GM12865 (cell line): ENCODE measurements at regions not wholly inside any gene's neighbourhood (a gene's known extent, or its start where the extent isn't known, plus 50 kb on each side); places are given as distances from the start of the nearest gene placed in this dataset.
"Not testable (repeated sequence)": the region's sequence is repeated elsewhere in the genome, so short reads cannot be mapped to it uniquely, and the experiment has no call there.

Experiments used
- DNase-seq: peaks from one replicate; pipeline ENCODE4 v3.0.0; 2010; ENCODE audit warnings: low read depth
- H3K4me3 ChIP-seq: 2 replicates; pipeline ENCODE4 v1.5.1; 2011; ENCODE audit warnings: mild to moderate bottlenecking, low read depth, low read length, control low read depth
- CTCF ChIP-seq: IDR thresholded peaks from 2 replicates; pipeline ENCODE4 v1.5.1; 2011; ENCODE audit warnings: low read length, control low read depth, low read depth, inconsistent platforms; ENCODE audit not compliant: insufficient read depth; ENCODE audit errors: missing control alignments

DNA sequence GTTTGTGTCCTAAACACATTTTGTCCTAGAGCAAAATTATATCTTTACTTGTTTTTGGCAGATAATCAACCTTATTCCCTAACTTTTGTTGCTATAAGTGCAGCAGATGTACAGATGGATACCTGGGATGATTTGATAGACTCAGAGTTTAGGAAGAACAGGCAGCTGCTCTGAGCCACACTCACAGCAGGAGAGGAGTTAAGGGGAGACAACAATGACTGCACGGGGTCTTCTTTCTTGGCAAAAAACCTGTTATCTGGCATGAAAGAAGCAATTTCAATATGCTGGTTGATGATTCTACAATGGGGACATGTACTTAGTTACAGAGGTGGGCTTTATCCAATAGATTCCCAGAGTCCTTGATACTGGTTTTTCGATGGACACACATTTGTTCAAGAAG, 258.9 kb upstream of the PCDH9 start:
- TF ChIP-seq CTCF = no peak
- DNase-seq = no peak
- no peak overlapping the region for H3K4me3 ChIP-seq

- H3K4me3 ChIP-seq = no peak overlapping the region
- no peak for DNase-seq
- TF ChIP-seq CTCF = no peak
Measured at GRCh38 chr13:67481445-67481844, 251.3 kb upstream of the PCDH9 start.

DNA sequence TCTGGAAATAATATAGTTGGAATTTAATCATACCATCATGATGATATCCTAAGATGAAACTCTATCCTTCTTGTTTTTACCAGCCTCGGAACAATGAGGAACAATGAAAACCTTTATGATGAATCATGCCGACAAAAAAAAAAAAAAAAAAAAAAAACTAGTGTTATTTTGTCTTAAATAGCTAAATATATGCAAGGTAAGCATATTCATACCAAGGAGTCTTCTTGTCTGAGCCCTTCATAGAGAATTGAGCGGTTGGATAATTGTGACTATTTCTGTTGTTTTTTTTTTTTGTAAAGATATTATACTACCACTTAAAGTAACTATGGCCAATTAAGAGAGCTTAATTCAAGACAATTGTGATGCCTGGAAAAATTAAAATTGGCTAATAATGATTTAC, 244.0 kb upstream of the PCDH9 start:
- no peak for DNase-seq
- H3K4me3 ChIP-seq = no peak overlapping the region
- TF ChIP-seq CTCF = no peak

GRCh38 chr13:67469623-67470022, 239.5 kb upstream of the PCDH9 start:
- no peak for DNase-seq
- H3K4me3 ChIP-seq = no peak overlapping the region
- TF ChIP-seq CTCF = no peak

- DNase-seq = no peak
Measured at GRCh38 chr13:67466569-67466968, 236.4 kb upstream of the PCDH9 start.

GRCh38 chr13:67464154-67464553, 234.0 kb upstream of the PCDH9 start:
- TF ChIP-seq CTCF = no peak
- DNase-seq = no peak
- H3K4me3 ChIP-seq = no peak overlapping the region

More at GRCh38 chr13:67466569-67466968, 236.4 kb upstream of the PCDH9 start:
- H3K4me3 ChIP-seq = no peak overlapping the region
- no peak for TF ChIP-seq CTCF

DNA sequence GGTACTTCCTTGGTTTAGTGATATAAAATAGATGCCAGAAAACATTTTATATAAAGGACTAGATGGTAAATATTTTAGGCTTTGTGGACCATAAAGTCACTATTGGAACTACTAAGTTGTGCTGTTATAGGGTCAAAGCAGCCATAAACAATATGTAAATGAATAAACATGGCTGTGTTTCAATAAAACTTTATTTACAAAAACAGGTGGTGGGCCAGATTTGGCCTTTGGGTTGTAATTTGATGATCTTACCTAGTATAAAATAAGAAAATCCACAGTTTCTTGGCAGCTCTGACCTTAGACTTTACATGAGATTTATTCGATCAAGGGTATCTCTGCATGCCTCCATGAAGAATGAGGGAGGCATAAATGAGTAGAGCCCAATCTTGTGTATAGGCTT, 232.0 kb upstream of the PCDH9 start:
- no peak overlapping the region for H3K4me3 ChIP-seq
- no peak for DNase-seq
- TF ChIP-seq CTCF = no peak

GRCh38 chr13:67452526-67452925, 222.4 kb upstream of the PCDH9 start:
- H3K4me3 ChIP-seq, DNase-seq: not testable (repeated sequence)
